ENCODE measurements at regions not wholly inside any gene's neighbourhood (a gene's known extent, or its start where the extent isn't known, plus 50 kb on each side); places are given as distances from the start of the nearest gene placed in this dataset.

DNA sequence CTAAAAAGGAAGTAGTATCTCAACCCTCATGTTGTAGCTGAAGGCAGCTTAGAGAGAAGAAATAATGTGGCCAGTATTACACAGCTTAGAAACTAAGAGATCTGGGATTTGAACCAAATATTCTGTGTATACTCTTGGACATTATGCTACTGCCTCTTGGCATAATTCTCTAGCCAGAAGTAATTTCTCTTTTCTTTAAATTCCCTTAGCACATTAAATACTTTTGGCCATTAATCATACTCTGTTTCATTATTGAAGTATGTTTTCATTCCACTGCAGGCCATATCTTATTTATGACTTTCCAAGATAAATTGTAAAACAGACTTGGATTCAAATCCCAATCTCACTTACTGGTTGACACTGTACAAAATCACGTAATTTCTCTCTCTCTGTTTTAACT is 181.3 kb upstream of the SPAG17 start:
- H3F3A ChIP-seq (ENCODE audit: insufficient read depth, low read length) = no peaks in the 10 kb centered on the region
- no peak overlapping the region for H3K4me3 ChIP-seq (ENCODE audit: low read depth, low read length, poor library complexity, severe bottlenecking)
- H3K9me2 ChIP-seq (ENCODE audit: low read depth, low read length) = no peaks in the 10 kb centered on the region
- no peak overlapping the region for H3K27ac ChIP-seq (ENCODE audit: low read depth, low read length, poor library complexity, severe bottlenecking)
- peaks cover 14% of the 10 kb centered on the region for H3K4me1 ChIP-seq (ENCODE audit: insufficient read depth, low read length, severe bottlenecking)
- H3K9ac ChIP-seq (ENCODE audit: low read length) = no peak overlapping the region
- H2AFZ ChIP-seq (ENCODE audit: low read length) = no peak overlapping the region; the same call in 1 of the 2 replicates
- TF ChIP-seq EZH2 (IDR thresholded peaks at IDR 0.05; ENCODE audit: borderline replicate concordance, low read length) = no peak
- TF ChIP-seq, protein P1, sequence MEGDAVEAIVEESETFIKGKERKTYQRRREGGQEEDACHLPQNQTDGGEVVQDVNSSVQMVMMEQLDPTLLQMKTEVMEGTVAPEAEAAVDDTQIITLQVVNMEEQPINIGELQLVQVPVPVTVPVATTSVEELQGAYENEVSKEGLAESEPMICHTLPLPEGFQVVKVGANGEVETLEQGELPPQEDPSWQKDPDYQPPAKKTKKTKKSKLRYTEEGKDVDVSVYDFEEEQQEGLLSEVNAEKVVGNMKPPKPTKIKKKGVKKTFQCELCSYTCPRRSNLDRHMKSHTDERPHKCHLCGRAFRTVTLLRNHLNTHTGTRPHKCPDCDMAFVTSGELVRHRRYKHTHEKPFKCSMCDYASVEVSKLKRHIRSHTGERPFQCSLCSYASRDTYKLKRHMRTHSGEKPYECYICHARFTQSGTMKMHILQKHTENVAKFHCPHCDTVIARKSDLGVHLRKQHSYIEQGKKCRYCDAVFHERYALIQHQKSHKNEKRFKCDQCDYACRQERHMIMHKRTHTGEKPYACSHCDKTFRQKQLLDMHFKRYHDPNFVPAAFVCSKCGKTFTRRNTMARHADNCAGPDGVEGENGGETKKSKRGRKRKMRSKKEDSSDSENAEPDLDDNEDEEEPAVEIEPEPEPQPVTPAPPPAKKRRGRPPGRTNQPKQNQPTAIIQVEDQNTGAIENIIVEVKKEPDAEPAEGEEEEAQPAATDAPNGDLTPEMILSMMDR (IDR thresholded peaks at IDR 0.05; ENCODE audit: low read length) = no peak
- H3K79me2 ChIP-seq (ENCODE audit: insufficient read depth, low read length) = no peaks in the 10 kb centered on the region
- no peaks in the 10 kb centered on the region for H3K27me3 ChIP-seq (ENCODE audit: insufficient read depth, low read length)
- H3K4me2 ChIP-seq (ENCODE audit: low read length) = peak overlapping the region; percentile 51; the same call in 1 of the 2 replicates
- H3K36me3 ChIP-seq (ENCODE audit: insufficient read depth, low read length) = no peaks in the 10 kb centered on the region
- H3K9me3 ChIP-seq (ENCODE audit: low read length) = peaks cover 21% of the 10 kb centered on the region
- no peaks in the 10 kb centered on the region for H4K20me1 ChIP-seq (ENCODE audit: insufficient read depth, low read length)

GRCh38 chr1:118364882-118365281 is 179.9 kb upstream of the SPAG17 start:
- Histone ChIP-seq H3K9me3 (ENCODE audit: low read length) (peaks cover 15% of the 10 kb centered on the region), H2AFZ (ENCODE audit: low read length) (no peak overlapping the region), H3K9me2 (ENCODE audit: low read depth, low read length) (no peaks in the 10 kb centered on the region), H3F3A (ENCODE audit: insufficient read depth, low read length) (peaks cover 4% of the 10 kb centered on the region; the same call in 1 of the 2 replicates), H3K4me3 (ENCODE audit: low read depth, low read length, poor library complexity, severe bottlenecking) (no peak overlapping the region), H3K27me3 (ENCODE audit: insufficient read depth, low read length) (no peaks in the 10 kb centered on the region), H3K4me2 (ENCODE audit: low read length) (no peak overlapping the region), H3K4me1 (ENCODE audit: insufficient read depth, low read length, severe bottlenecking) (peaks cover 14% of the 10 kb centered on the region), H4K20me1 (ENCODE audit: insufficient read depth, low read length) (no peaks in the 10 kb centered on the region), H3K79me2 (ENCODE audit: insufficient read depth, low read length) (no peaks in the 10 kb centered on the region), H3K27ac (ENCODE audit: low read depth, low read length, poor library complexity, severe bottlenecking) (no peak overlapping the region), H3K36me3 (ENCODE audit: insufficient read depth, low read length) (no peaks in the 10 kb centered on the region; the same call in 1 of the 2 replicates), H3K9ac (ENCODE audit: low read length) (no peak overlapping the region)
- TF ChIP-seq, protein P1 (IDR thresholded peaks at IDR 0.05; ENCODE audit: low read length) = no peak
- TF ChIP-seq EZH2 (IDR thresholded peaks at IDR 0.05; ENCODE audit: borderline replicate concordance, low read length) = no peak

DNA sequence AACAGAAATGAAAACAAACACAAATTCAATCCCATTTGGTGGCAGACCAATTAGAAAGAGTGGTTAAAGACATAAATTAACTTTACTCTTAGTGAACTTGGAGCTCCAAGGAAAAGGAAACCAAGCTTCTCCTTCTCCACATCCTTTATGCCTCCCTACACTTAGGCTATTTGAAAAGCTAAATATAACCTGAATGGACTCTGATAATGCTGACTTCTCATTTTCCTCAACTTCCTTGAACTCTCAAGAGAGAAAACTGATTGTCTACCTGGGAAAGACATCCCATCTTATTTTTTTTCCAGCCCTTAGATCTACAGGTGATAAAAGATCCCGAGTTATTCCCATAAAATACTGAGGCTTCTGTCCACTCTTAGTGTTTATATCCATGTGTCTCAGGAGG is 178.4 kb upstream of the SPAG17 start:
- no peak overlapping the region for H3K4me3 ChIP-seq (ENCODE audit: low read depth, low read length, poor library complexity, severe bottlenecking)
- H4K20me1 ChIP-seq (ENCODE audit: insufficient read depth, low read length) = no peaks in the 10 kb centered on the region
- H3K4me2 ChIP-seq (ENCODE audit: low read length) = no peak overlapping the region
- H3F3A ChIP-seq (ENCODE audit: insufficient read depth, low read length) = peaks cover 4% of the 10 kb centered on the region; the same call in 1 of the 2 replicates
- H2AFZ ChIP-seq (ENCODE audit: low read length) = no peak overlapping the region
- H3K9ac ChIP-seq (ENCODE audit: low read length) = no peak overlapping the region
- no peaks in the 10 kb centered on the region for H3K9me2 ChIP-seq (ENCODE audit: low read depth, low read length)
- no peak overlapping the region for H3K27ac ChIP-seq (ENCODE audit: low read depth, low read length, poor library complexity, severe bottlenecking)
- peaks cover 14% of the 10 kb centered on the region for H3K4me1 ChIP-seq (ENCODE audit: insufficient read depth, low read length, severe bottlenecking)
- H3K79me2 ChIP-seq (ENCODE audit: insufficient read depth, low read length) = no peaks in the 10 kb centered on the region
- H3K27me3 ChIP-seq (ENCODE audit: insufficient read depth, low read length) = no peaks in the 10 kb centered on the region
- H3K9me3 ChIP-seq (ENCODE audit: low read length) = peaks cover 15% of the 10 kb centered on the region
- H3K36me3 ChIP-seq (ENCODE audit: insufficient read depth, low read length) = no peaks in the 10 kb centered on the region; the same call in 1 of the 2 replicates
- TF ChIP-seq, protein P1 (IDR thresholded peaks at IDR 0.05; ENCODE audit: low read length) = no peak
- no peak for TF ChIP-seq EZH2 (IDR thresholded peaks at IDR 0.05; ENCODE audit: borderline replicate concordance, low read length)
